Heart right ventricle (tissue), 16 donors: ENCODE measurements at regions not wholly inside any gene's neighbourhood (a gene's known extent, or its start where the extent isn't known, plus 50 kb on each side); places are given as distances from the start of the nearest gene placed in this dataset.
"Not testable (repeated sequence)": the region's sequence is repeated elsewhere in the genome, so short reads cannot be mapped to it uniquely, and the experiment has no call there.

Experiments used
- ATAC-seq, 8 donors: fragments of 200-7000 bp; cut with Tn5 transposase; one replicate each; pipeline ENCODE4 v1.9.1; 2020; ENCODE audit warnings: mild to moderate bottlenecking in 8 of 8, moderate library complexity in 8 of 8, moderate number of reproducible peaks in 1 of 8
- DNase-seq, 2 donors: peaks; one replicate each; pipeline ENCODE4 v3.0.0-alpha.2; 2020
- H3K27ac ChIP-seq, 10 donors: fragments of 200-600 bp; sonication (generic) in 2 of 10; one replicate each; pipeline versions ENCODE4 v1.5.0 to v1.8.0; 2020 to 2022; ENCODE audit warnings: mild to moderate bottlenecking in 3 of 10
- H3K27me3 ChIP-seq, 7 donors: fragments of 200-600 bp; one replicate each; pipeline ENCODE4 v1.8.0; 2021 to 2022; ENCODE audit warnings: mild to moderate bottlenecking in 2 of 7
- H3K36me3 ChIP-seq, 9 donors: fragments of 200-600 bp; sonication (generic) in 1 of 9; one replicate each; pipeline versions ENCODE4 v1.5.0 to v1.8.0; 2020 to 2022; ENCODE audit warnings: mild to moderate bottlenecking in 2 of 9
- H3K4me1 ChIP-seq, 9 donors: fragments of 200-600 bp; sonication (generic) in 1 of 9; one replicate each; pipeline versions ENCODE4 v1.5.0 to v1.8.0; 2020 to 2022; ENCODE audit warnings: mild to moderate bottlenecking in 4 of 9
- H3K4me3 ChIP-seq, 10 donors: fragments of 200-600 bp; sonication (generic) in 2 of 10; one replicate each; pipeline versions ENCODE4 v1.5.0 to v1.8.0; 2020 to 2022; ENCODE audit warnings: mild to moderate bottlenecking in 7 of 10, moderate library complexity in 2 of 10
- H3K9me3 ChIP-seq, 11 donors: fragments of 200-600 bp in 10 of 11; sonication (generic) in 2 of 11; one replicate each; pipeline versions ENCODE4 v1.5.0 to v1.8.0; 2013 to 2022; ENCODE audit warnings: mild to moderate bottlenecking in 2 of 11, control low read depth in 1 of 11, moderate library complexity in 1 of 11
- CTCF ChIP-seq, 9 donors: fragments of 200-600 bp; sonication (generic) in 2 of 9; IDR thresholded peaks; one replicate each; pipeline versions ENCODE4 v1.5.0 to v1.8.0; 2021 to 2022; ENCODE audit warnings: antibody characterized with exemption in 9 of 9, mild to moderate bottlenecking in 5 of 9, moderate library complexity in 1 of 9
- WGBS, 2 donors: extraction: QIAGEN DNeasy Blood & Tissue Kit; methylation state at CpG; one replicate each; pipeline ENCODE4 v1.1.7; 2013; ENCODE audit warnings: inconsistent platforms in 1 of 2; 5-methylcytosine and 5-hydroxymethylcytosine counted together
- intact Hi-C, 10 donors: fragments of 100-400 bp; cut with DNase I; formaldehyde crosslinking; loops; one replicate each; pipeline versions ENCODE4 v1.11.1 to v1.14.2; 2022
- donor health status: Arrhythmogenic right ventricular cardiomyopathy.
- donor health status: ischemic (EF 13 %, LVEDD 7.1; RV severe dilation, severe dysfunction).
- donor health status: healthy with polysubstance abuse.
- donor health status: DM: no; HTN: yes; CAD: no.
- donor health status: DM: no; HTN: no; CAD: no.
- donor health status: ischemic (EF 25% LVEDD 6.9; RV normal size, moderate dysfunction).
- donor health status: ischemic (EF 25% LVEDD 5.7; RV mildly dilated, moderate dysfunction).
- donor health status: healthy.
- donor health status: DM: yes; HTN: yes; CAD: no.
- donor health status: Ischemic cardiomyopathy.
- donor health status: ischemic (EF 35%, LVEDD 5.7; RV mildly dilated, moderate dysfunction).
- donor health status: nonischemic (EF 11% LVEDD 7.7; RV severe dilation, severe dysfunction).
- donor health status: DM: yes; HTN: yes; CAD: no.
- donor health status: PGD.
- donor health status: ischemic (EF 29% LVEDD 5.4; RV normal size, mild dysfunction).
- donor health status: nonischemic (EF 23%, LVEDD 6.1; RV moderate dilation, normal function).

- H3K27ac ChIP-seq, H3K27me3 ChIP-seq, H3K4me3 ChIP-seq, H3K36me3 ChIP-seq, H3K4me1 ChIP-seq, intact Hi-C loops, ATAC-seq, DNase-seq: not testable (repeated sequence)
- H3K9me3 ChIP-seq = peaks cover 0 to 46% (median 0%) of the 10 kb centered on the region in 11 donors
Measured at GRCh38 chr19:34620134-34620533, 56.8 kb downstream of the SCGB2B2 start.

- intact Hi-C loops = no loop called here
- no peak overlapping the region for H3K27ac ChIP-seq
- no peak for DNase-seq
- 98 to 100% methylated on average over 1 of the region's 1 CpG for WGBS, 2 donors
- H3K27me3 ChIP-seq = no peaks in the 10 kb centered on the region
- no peak for ATAC-seq
- no peak for TF ChIP-seq CTCF (IDR thresholded peaks at IDR 0.05)
- H3K4me3 ChIP-seq = no peak overlapping the region
- H3K36me3 ChIP-seq = no peaks in the 10 kb centered on the region
- no peaks in the 10 kb centered on the region for H3K4me1 ChIP-seq
- H3K9me3 ChIP-seq = peaks cover 0 to 52% (median 6%) of the 10 kb centered on the region in 11 donors
Measured at GRCh38 chr19:34618410-34618809, 58.5 kb downstream of the SCGB2B2 start.

GRCh38 chr19:34617996-34618395, 59.0 kb downstream of the SCGB2B2 start:
- H3K4me1 ChIP-seq, H3K27me3 ChIP-seq, ATAC-seq, H3K4me3 ChIP-seq, DNase-seq, H3K27ac ChIP-seq, intact Hi-C loops, H3K36me3 ChIP-seq: not testable (repeated sequence)
- H3K9me3 ChIP-seq = peaks cover 0 to 51% (median 7%) of the 10 kb centered on the region in 11 donors
- 85 to 86% methylated on average over 6 to 8 of the region's 8 CpGs for WGBS, 2 donors

- Histone ChIP-seq H3K4me1 (peaks cover 0 to 8% (median 0%) of the 10 kb centered on the region in 9 donors), H3K27me3 (no peaks in the 10 kb centered on the region), H3K9me3 (peaks cover 0 to 53% (median 16%) of the 10 kb centered on the region in 11 donors), H3K36me3 (no peaks in the 10 kb centered on the region), H3K27ac (no peak overlapping the region), H3K4me3 (no peak overlapping the region)
- no peak for ATAC-seq
- TF ChIP-seq CTCF (IDR thresholded peaks at IDR 0.05) = no peak
- DNase-seq = no peak
- intact Hi-C loops = no loop called here
Measured at GRCh38 chr19:34603003-34603402, 74.0 kb downstream of the SCGB2B2 start.

- TF ChIP-seq CTCF (IDR thresholded peaks at IDR 0.05) = no peak
- H3K27me3 ChIP-seq = no peaks in the 10 kb centered on the region
- DNase-seq = no peak
- no peak overlapping the region for H3K4me3 ChIP-seq
- WGBS, 2 donors = 54 to 75% methylated on average over 1 of the region's 1 CpG
- H3K4me1 ChIP-seq = peaks cover 0 to 9% (median 0%) of the 10 kb centered on the region in 9 donors
- ATAC-seq = peak in 1 of 8 donors; percentile 69
- H3K27ac ChIP-seq = no peak overlapping the region
- intact Hi-C loops = no loop called here
- no peaks in the 10 kb centered on the region for H3K36me3 ChIP-seq
- H3K9me3 ChIP-seq = peaks cover 0 to 38% (median 16%) of the 10 kb centered on the region in 11 donors
Measured at GRCh38 chr19:34601071-34601470, 75.9 kb downstream of the SCGB2B2 start.
